ENCODE measurements at regions not wholly inside any gene's neighbourhood (a gene's known extent, or its start where the extent isn't known, plus 50 kb on each side); places are given as distances from the start of the nearest gene placed in this dataset.

- Histone ChIP-seq H3K27me3 (ENCODE audit: control insufficient read depth in 1 of 2, insufficient read depth in 2 of 2, low read length in 2 of 2) (no peaks in the 10 kb centered on the region), H3K36me3 (ENCODE audit: insufficient read depth, low read length) (no peaks in the 10 kb centered on the region), H3K27ac (ENCODE audit: low read depth in 1 of 2, low read length in 2 of 2) (no peak overlapping the region), H3K4me1 (ENCODE audit: insufficient read depth, low read length) (no peaks in the 10 kb centered on the region), H3K4me3 (ENCODE audit: low read length) (no peak overlapping the region), H3K9me3 (ENCODE audit: control insufficient read depth in 1 of 2, insufficient read depth in 1 of 2, low read length in 2 of 2) (no peaks in the 10 kb centered on the region)
- Mint-ChIP-seq H3K4me3 (no peak overlapping the region), H3K4me1 (ENCODE audit: low read depth) (no peaks in the 10 kb centered on the region), H3K27me3 (no peaks in the 10 kb centered on the region), H3K36me3 (ENCODE audit: low read depth) (no peaks in the 10 kb centered on the region), H3K27ac (no peak overlapping the region), H3K9me3 (peaks cover 3% of the 10 kb centered on the region)
- intact Hi-C loops (cut with DNase I, micrococcal nuclease) = no loop called here
- no peak for ATAC-seq (ENCODE audit: poor library complexity)
- no peak for DNase-seq
- TF ChIP-seq, protein P1, sequence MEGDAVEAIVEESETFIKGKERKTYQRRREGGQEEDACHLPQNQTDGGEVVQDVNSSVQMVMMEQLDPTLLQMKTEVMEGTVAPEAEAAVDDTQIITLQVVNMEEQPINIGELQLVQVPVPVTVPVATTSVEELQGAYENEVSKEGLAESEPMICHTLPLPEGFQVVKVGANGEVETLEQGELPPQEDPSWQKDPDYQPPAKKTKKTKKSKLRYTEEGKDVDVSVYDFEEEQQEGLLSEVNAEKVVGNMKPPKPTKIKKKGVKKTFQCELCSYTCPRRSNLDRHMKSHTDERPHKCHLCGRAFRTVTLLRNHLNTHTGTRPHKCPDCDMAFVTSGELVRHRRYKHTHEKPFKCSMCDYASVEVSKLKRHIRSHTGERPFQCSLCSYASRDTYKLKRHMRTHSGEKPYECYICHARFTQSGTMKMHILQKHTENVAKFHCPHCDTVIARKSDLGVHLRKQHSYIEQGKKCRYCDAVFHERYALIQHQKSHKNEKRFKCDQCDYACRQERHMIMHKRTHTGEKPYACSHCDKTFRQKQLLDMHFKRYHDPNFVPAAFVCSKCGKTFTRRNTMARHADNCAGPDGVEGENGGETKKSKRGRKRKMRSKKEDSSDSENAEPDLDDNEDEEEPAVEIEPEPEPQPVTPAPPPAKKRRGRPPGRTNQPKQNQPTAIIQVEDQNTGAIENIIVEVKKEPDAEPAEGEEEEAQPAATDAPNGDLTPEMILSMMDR (IDR thresholded peaks at IDR 0.05) = no peak
- CTCF ChIA-PET = no interaction called here
- POLR2A ChIA-PET = no interaction called here
Observed at GRCh38 chrY:17319916-17320315, 560.1 kb downstream of the CDY2B start.

GRCh38 chrY:17318631-17319030 lies 561.4 kb downstream of the CDY2B start:
- no peak overlapping the region for H3K27ac Mint-ChIP-seq
- H3K36me3 Mint-ChIP-seq (ENCODE audit: low read depth) = no peaks in the 10 kb centered on the region
- ChIA-PET CTCF (no interaction called here), POLR2A (no interaction called here)
- DNase-seq (no peak), ATAC-seq (ENCODE audit: poor library complexity) (no peak)
- H3K27me3 Mint-ChIP-seq = no peaks in the 10 kb centered on the region
- Histone ChIP-seq H3K36me3 (ENCODE audit: insufficient read depth, low read length) (no peaks in the 10 kb centered on the region), H3K4me3 (ENCODE audit: low read length) (no peak overlapping the region), H3K4me1 (ENCODE audit: insufficient read depth, low read length) (no peaks in the 10 kb centered on the region), H3K9me3 (ENCODE audit: control insufficient read depth in 1 of 2, insufficient read depth in 1 of 2, low read length in 2 of 2) (no peaks in the 10 kb centered on the region), H3K27me3 (ENCODE audit: control insufficient read depth in 1 of 2, insufficient read depth in 2 of 2, low read length in 2 of 2) (no peaks in the 10 kb centered on the region), H3K27ac (ENCODE audit: low read depth in 1 of 2, low read length in 2 of 2) (no peak overlapping the region)
- peaks cover 3% of the 10 kb centered on the region for H3K9me3 Mint-ChIP-seq
- no peak overlapping the region for H3K4me3 Mint-ChIP-seq
- intact Hi-C loops (cut with DNase I, micrococcal nuclease) = no loop called here
- no peaks in the 10 kb centered on the region for H3K4me1 Mint-ChIP-seq (ENCODE audit: low read depth)
- TF ChIP-seq, protein P1 (IDR thresholded peaks at IDR 0.05) = no peak

GRCh38 chrY:17277056-17277455 lies 603.0 kb downstream of the CDY2B start:
- intact Hi-C loops (cut with DNase I, micrococcal nuclease) = no loop called here
- Histone ChIP-seq H3K4me1 (ENCODE audit: insufficient read depth, low read length) (no peaks in the 10 kb centered on the region), H3K36me3 (ENCODE audit: insufficient read depth, low read length) (no peaks in the 10 kb centered on the region), H3K27me3 (ENCODE audit: control insufficient read depth in 1 of 2, insufficient read depth in 2 of 2, low read length in 2 of 2) (no peaks in the 10 kb centered on the region), H3K9me3 (ENCODE audit: control insufficient read depth in 1 of 2, insufficient read depth in 1 of 2, low read length in 2 of 2) (peaks cover 0 to 1% of the 10 kb centered on the region in 2 experiments), H3K27ac (ENCODE audit: low read depth in 1 of 2, low read length in 2 of 2) (no peak overlapping the region), H3K4me3 (ENCODE audit: low read length) (no peak overlapping the region)
- no peak for ATAC-seq (ENCODE audit: poor library complexity)
- Mint-ChIP-seq H3K9me3 (no peaks in the 10 kb centered on the region), H3K27ac (no peak overlapping the region), H3K4me3 (no peak overlapping the region), H3K36me3 (ENCODE audit: low read depth) (no peaks in the 10 kb centered on the region), H3K4me1 (ENCODE audit: low read depth) (no peaks in the 10 kb centered on the region), H3K27me3 (no peaks in the 10 kb centered on the region)
- DNase-seq = no peak
- CTCF ChIA-PET = no interaction called here
- TF ChIP-seq, protein P1 (IDR thresholded peaks at IDR 0.05) = no peak
- POLR2A ChIA-PET = no interaction called here
